ENCODE measurements at regions not wholly inside any gene's neighbourhood (a gene's known extent, or its start where the extent isn't known, plus 50 kb on each side); places are given as distances from the start of the nearest gene placed in this dataset.

GRCh38 chr11:127866109-127866508 lies 721.2 kb downstream of the ETS1 start:
- CTCF ChIA-PET: interaction anchor here (0.8 to 3.5 kb wide), 2 partner anchors 8 to 22 kb away, joined by 3 to 11 read pairs; no protein-coding TSS in a partner anchor
- no peak overlapping the region for H3K9ac ChIP-seq
- no peak overlapping the region for H2AFZ ChIP-seq (ENCODE audit: low read depth)
- no peaks in the 10 kb centered on the region for H3F3A ChIP-seq (replicated peaks; ENCODE audit: insufficient read depth)
- no peaks in the 10 kb centered on the region for H3K79me2 ChIP-seq (ENCODE audit: insufficient read depth)
- WGBS (ENCODE audit: low lambda C conversion rate): 65% methylated on average over 1 of the region's 1 CpG
- peak overlapping the region in 1 of 2 experiments; percentile 39; a peak in 2 of 4 replicates for H3K27ac ChIP-seq (ENCODE audit: low read depth in 2 of 2, low read length in 1 of 2)
- peaks cover 0 to 7% of the 10 kb centered on the region in 2 experiments; a peak in 2 of 4 replicates for H3K4me1 ChIP-seq (ENCODE audit: control insufficient read depth in 1 of 2, insufficient read depth in 2 of 2, low read depth in 1 of 2, low read length in 1 of 2)
- H3K4me2 ChIP-seq: no peak overlapping the region
- DNase-seq: no peak
- TF ChIP-seq MEF2A (IDR thresholded peaks at IDR 0.05; ENCODE audit: borderline replicate concordance, low read depth) (no peak), EP300 (IDR thresholded peaks at IDR 0.05; ENCODE audit: borderline replicate concordance in 1 of 2, low read depth in 1 of 2, low read length in 1 of 2) (no peak), TCF12 (IDR thresholded peaks at IDR 0.05) (no peak), YY1 (IDR thresholded peaks at IDR 0.05; ENCODE audit: low read depth) (no peak), ZBTB33 (IDR thresholded peaks at IDR 0.05; ENCODE audit: borderline replicate concordance, low read depth) (no peak), GATA2 (CRISPR knock-in tag; IDR thresholded peaks at IDR 0.05) (no peak), RFX5 (IDR thresholded peaks at IDR 0.05; ENCODE audit: low read length) (no peak), IRF3 (IDR thresholded peaks at IDR 0.05; ENCODE audit: low read depth, low read length) (no peak), NRF1 (IDR thresholded peaks at IDR 0.05; ENCODE audit: low read depth, low read length) (no peak), FOXJ3 (CRISPR knock-in tag; IDR thresholded peaks at IDR 0.05) (no peak), SIN3A (IDR thresholded peaks at IDR 0.05; ENCODE audit: borderline replicate concordance, low read depth, low read length) (no peak), RCOR1 (IDR thresholded peaks at IDR 0.05; ENCODE audit: low read length) (no peak), USF2 (IDR thresholded peaks at IDR 0.05; ENCODE audit: borderline replicate concordance, low read depth, low read length) (no peak), RXRA (IDR thresholded peaks at IDR 0.05; ENCODE audit: borderline replicate concordance, low read depth) (no peak), EZH2phosphoT487 (IDR thresholded peaks at IDR 0.05; ENCODE audit: borderline replicate concordance, low read depth) (no peak), NFIC (IDR thresholded peaks at IDR 0.05; ENCODE audit: borderline replicate concordance) (no peak), CHD2 (IDR thresholded peaks at IDR 0.05; ENCODE audit: low read length, partially characterized antibody) (no peak), GABPA (IDR thresholded peaks at IDR 0.05; ENCODE audit: low read depth) (no peak), USF1 (IDR thresholded peaks at IDR 0.05; ENCODE audit: borderline replicate concordance, low read depth) (no peak), CTCF (IDR thresholded peaks at IDR 0.05) (no peak)
- H3K9me3 ChIP-seq: no peaks in the 10 kb centered on the region
- no peak overlapping the region for H3K4me3 ChIP-seq (ENCODE audit: low read depth in 2 of 2, low read length in 1 of 2)
- no peaks in the 10 kb centered on the region for H3K27me3 ChIP-seq (ENCODE audit: insufficient read depth)
- no peaks in the 10 kb centered on the region for H3K9me2 ChIP-seq
- H3K36me3 ChIP-seq (replicated peaks in 1 of 2; ENCODE audit: control insufficient read depth in 1 of 2, insufficient read depth in 2 of 2, low read length in 1 of 2): no peaks in the 10 kb centered on the region
- no peaks in the 10 kb centered on the region for H4K20me1 ChIP-seq (ENCODE audit: insufficient read depth)
- POLR2A ChIA-PET: no interaction called here

Measured in SK-N-SH (cell line).